ENCODE measurements at regions not wholly inside any gene's neighbourhood (a gene's known extent, or its start where the extent isn't known, plus 50 kb on each side); places are given as distances from the start of the nearest gene placed in this dataset.
"Not testable (repeated sequence)": the region's sequence is repeated elsewhere in the genome, so short reads cannot be mapped to it uniquely, and the experiment has no call there.

GRCh38 chr3:75579981-75580782 is 83.9 kb upstream of the FRG2C start:
- H3K9me3 ChIP-seq (replicated peaks in 1 of 11); H4K20me1 ChIP-seq; H3K4me1 ChIP-seq; H3K36me3 ChIP-seq; H3K27me3 ChIP-seq: not testable (repeated sequence)
- Histone ChIP-seq H3K9ac (peak overlapping the region in 9 of 11 experiments; percentile 37 to 74 (median 62); a peak in 15 of 22 replicates), H3K4me2 (peak overlapping the region; percentile 68 to 94 (median 84)), H3K27ac (0 out of 22 replicates have a peak overlapping the region, but pooled peaks of 1 of the 11 experiments have one; percentile 33), H3K4me3 (peak overlapping the region; percentile 54 to 72 (median 60))

DNA sequence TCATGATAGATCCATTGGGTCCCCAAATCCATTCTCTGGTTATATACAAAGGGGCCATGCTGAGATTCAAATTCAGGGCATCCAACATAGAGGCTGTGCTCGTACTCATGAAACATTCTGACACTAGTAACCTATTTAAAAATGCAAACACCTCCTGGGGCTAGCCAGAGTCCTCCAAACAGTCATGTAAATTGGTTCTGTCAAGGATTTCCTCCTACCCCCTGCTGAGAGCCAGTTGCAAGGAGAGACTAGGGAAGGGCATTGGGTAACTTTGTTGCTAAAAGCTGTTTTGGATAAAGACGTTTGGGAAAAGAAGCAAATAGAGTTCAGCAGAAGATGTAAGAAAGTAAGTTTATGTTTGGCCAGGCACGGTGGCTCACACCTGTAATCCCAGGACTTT is 81.6 kb upstream of the FRG2C start:
- not testable (repeated sequence) for H3K9ac ChIP-seq; H3K4me1 ChIP-seq; H3K36me3 ChIP-seq; H3K4me2 ChIP-seq; H4K20me1 ChIP-seq; H3K4me3 ChIP-seq; H3K27ac ChIP-seq; H3K27me3 ChIP-seq; H3K9me3 ChIP-seq (replicated peaks in 1 of 11)

- H3K27me3 ChIP-seq; H3K9me3 ChIP-seq (replicated peaks in 1 of 11); H3K9ac ChIP-seq; H3K4me2 ChIP-seq; H4K20me1 ChIP-seq; H3K36me3 ChIP-seq; H3K4me3 ChIP-seq; H3K4me1 ChIP-seq; H3K27ac ChIP-seq: not testable (repeated sequence)
Measured at GRCh38 chr3:75583116-75583515, 81.0 kb upstream of the FRG2C start.

- not testable (repeated sequence) for H3K36me3 ChIP-seq, H3K27me3 ChIP-seq, H3K4me3 ChIP-seq, H3K27ac ChIP-seq, H3K4me2 ChIP-seq, H3K9ac ChIP-seq, H3K4me1 ChIP-seq, H4K20me1 ChIP-seq
- H3K9me3 ChIP-seq (replicated peaks in 1 of 11): peaks cover 0 to 19% (median 0%) of the 10 kb centered on the region in 11 experiments; a peak in 3 of 22 replicates
Measured at GRCh38 chr3:75587695-75588094, 76.4 kb upstream of the FRG2C start.

DNA sequence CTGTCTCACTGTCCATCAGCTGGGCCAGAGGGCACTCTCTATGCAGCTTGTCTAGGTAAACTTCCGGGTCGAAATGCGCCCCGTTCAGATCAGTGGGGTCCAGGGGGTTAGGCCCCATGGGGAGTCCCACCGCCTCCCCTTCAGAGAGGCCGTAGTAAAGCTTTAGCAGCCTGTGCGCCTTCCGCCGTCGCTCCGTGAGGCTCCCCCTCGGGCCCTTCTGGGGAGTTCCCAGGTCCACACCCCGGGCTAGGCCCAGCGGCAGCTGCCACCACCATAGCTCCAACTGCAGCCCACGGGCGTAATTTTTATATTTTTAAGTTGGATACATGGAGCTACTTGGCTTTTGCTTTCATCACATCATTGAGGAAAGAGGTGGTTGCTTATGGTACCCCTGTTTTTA is 73.7 kb upstream of the FRG2C start:
- H3K27ac ChIP-seq, H3K4me2 ChIP-seq, H3K4me3 ChIP-seq, H4K20me1 ChIP-seq, H3K27me3 ChIP-seq, H3K4me1 ChIP-seq, H3K9ac ChIP-seq, H3K36me3 ChIP-seq: not testable (repeated sequence)
- H3K9me3 ChIP-seq (replicated peaks in 1 of 11): peaks cover 0 to 19% (median 0%) of the 10 kb centered on the region in 11 experiments; a peak in 3 of 22 replicates

DNA sequence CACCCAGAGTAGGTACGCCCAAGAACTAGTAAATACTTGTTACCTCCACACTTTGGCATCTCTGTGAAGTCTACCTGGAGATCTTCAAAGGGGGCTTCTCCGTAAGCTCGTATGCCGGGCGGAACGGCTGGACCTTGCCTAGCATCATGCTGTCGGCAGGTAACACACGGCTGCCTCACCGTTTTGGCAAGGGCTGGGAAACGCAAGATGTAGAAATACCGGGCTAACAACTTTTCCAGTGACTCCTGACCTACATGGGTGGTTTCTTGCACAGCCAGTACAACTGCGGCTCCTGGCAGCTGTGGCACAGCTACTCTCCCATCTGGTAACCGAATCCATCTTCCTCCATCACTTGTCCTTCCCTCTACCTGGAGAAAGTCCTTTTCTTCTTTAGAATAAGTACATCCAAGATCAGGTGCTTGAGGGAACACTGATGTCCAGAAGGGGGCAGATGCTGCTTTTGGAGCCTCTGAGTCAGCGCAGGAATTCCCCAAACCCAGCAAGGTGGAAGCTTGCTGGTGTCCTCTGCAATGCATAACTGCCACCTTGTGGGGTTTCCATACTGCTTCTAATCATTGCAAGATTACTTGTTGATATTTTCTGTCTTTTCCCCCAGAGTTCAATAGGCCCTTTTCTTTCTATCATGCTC is 59.7 kb upstream of the FRG2C start:
- not testable (repeated sequence) for H3K4me3 ChIP-seq; H3K4me1 ChIP-seq; H4K20me1 ChIP-seq; H3K4me2 ChIP-seq; H3K36me3 ChIP-seq; H3K27ac ChIP-seq; H3K27me3 ChIP-seq; H3K9ac ChIP-seq; H3K9me3 ChIP-seq (replicated peaks in 1 of 11)

GRCh38 chr3:75607996-75608395 is 56.1 kb upstream of the FRG2C start:
- not testable (repeated sequence) for H3K9ac ChIP-seq; H3K27me3 ChIP-seq; H3K9me3 ChIP-seq (replicated peaks in 1 of 11); H3K4me2 ChIP-seq; H3K36me3 ChIP-seq; H4K20me1 ChIP-seq; H3K27ac ChIP-seq; H3K4me3 ChIP-seq; H3K4me1 ChIP-seq

DNA sequence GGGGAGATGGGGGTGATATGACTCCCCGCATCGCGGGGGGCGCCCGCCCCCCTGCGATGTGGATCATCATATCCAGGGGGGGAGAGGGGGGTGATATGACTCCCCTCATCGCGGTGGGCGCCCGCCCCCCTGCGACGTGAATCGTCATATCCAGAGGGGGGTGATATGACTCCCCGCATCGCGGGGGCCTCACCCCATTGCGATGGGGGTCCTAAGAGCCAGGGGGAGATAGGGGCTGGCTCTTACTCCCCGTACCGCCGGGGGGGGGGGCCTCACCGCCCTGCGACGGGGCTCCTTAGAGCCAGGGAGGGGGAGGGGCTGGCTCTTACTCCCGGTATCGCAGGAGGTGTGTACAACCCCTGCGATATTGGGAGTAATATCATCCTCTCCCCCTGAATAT is 54.5 kb upstream of the FRG2C start:
- not testable (repeated sequence) for H3K36me3 ChIP-seq; H3K4me3 ChIP-seq; H3K9ac ChIP-seq; H3K4me1 ChIP-seq; H3K4me2 ChIP-seq; H4K20me1 ChIP-seq; H3K27ac ChIP-seq; H3K27me3 ChIP-seq; H3K9me3 ChIP-seq (replicated peaks in 1 of 11)

GRCh38 chr3:75610773-75611172 is 53.4 kb upstream of the FRG2C start:
- Histone ChIP-seq H3K9me3 (replicated peaks in 1 of 11) (no peaks in the 10 kb centered on the region), H4K20me1 (no peaks in the 10 kb centered on the region), H3K9ac (no peak overlapping the region), H3K4me2 (no peak overlapping the region), H3K4me3 (no peak overlapping the region), H3K27ac (no peak overlapping the region), H3K4me1 (no peaks in the 10 kb centered on the region), H3K27me3 (no peaks in the 10 kb centered on the region), H3K36me3 (no peaks in the 10 kb centered on the region)
- no peak for TF ChIP-seq Cebpa-rat (IDR thresholded peaks at IDR 0.05)

DNA sequence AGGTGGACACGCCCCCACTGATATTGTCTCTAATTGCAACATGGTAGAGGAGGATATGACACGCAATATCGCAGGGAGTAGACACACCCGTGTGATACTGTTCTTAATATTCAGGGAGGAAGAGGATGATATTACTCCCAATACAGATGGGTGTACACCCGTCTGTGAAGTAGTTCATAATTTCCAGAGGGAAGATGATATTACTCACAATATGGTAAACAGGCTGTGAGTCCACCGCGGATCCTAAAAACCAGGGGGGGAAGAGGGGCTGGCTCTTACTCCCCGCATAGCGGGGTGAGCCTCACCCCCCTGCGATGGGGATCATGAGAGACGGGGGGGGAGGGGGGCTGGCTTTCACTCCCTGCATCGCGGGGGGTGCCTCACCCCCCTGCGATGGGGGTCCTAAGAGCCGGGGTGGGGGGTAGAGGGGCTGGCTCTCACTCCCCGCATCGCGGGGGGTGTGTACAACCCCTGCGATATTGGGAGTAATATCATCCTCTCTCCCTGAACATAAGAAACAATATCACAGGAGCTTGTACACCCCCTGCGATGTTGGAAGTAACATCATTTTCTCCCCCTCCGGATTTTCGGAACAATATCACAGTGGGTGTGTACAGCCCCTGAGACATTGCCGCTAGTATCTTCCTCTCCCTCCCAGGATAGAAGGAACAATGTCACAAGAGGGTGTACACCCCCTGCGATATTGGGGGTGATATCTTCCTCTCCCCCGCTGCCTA is 52.2 kb upstream of the FRG2C start:
- not testable (repeated sequence) for H3K27me3 ChIP-seq; H3K4me1 ChIP-seq; H3K36me3 ChIP-seq; H3K4me3 ChIP-seq; H4K20me1 ChIP-seq; H3K4me2 ChIP-seq; H3K27ac ChIP-seq; H3K9ac ChIP-seq; H3K9me3 ChIP-seq (replicated peaks in 1 of 11)

Data from BLaER1 treated with 17β-estradiol and CSF1 and Interleukin-3, amounts not matched to agents 10 nM and 100 nM (cell line).